Right lobe of liver (tissue), 6 donors: ENCODE measurements at regions not wholly inside any gene's neighbourhood (a gene's known extent, or its start where the extent isn't known, plus 50 kb on each side); places are given as distances from the start of the nearest gene placed in this dataset.

Experiments
- ATAC-seq, 4 donors: fragments of 200-7000 bp; cut with Tn5 transposase; one replicate each; pipeline ENCODE4 v1.9.1; 2020; ENCODE audit warnings: mild to moderate bottlenecking in 4 of 4, moderate library complexity in 4 of 4
- DNase-seq, 3 donors: peaks; one replicate each; pipeline ENCODE4 v3.0.0-alpha.2; 2020
- H3K27ac ChIP-seq, 3 donors: fragments of 200-600 bp; one replicate each; pipeline ENCODE4 v1.8.0; 2022
- H3K27me3 ChIP-seq, 2 donors: fragments of 200-600 bp; one replicate each; pipeline ENCODE4 v1.8.0; 2022
- H3K36me3 ChIP-seq, 4 donors: fragments of 200-600 bp; sonication (generic) in 1 of 4; one replicate each; pipeline versions ENCODE4 v1.5.1 to v1.8.0; 2017 to 2022; ENCODE audit warnings: control low read depth in 1 of 4
- H3K4me1 ChIP-seq, 4 donors: fragments of 200-600 bp; sonication (generic) in 1 of 4; one replicate each; pipeline versions ENCODE4 v1.5.1 to v1.8.0; 2017 to 2022; ENCODE audit warnings: control low read depth in 1 of 4
- H3K4me3 ChIP-seq, 3 donors: fragments of 200-600 bp; one replicate each; pipeline ENCODE4 v1.8.0; 2022
- H3K9me3 ChIP-seq, 4 donors: fragments of 200-600 bp; sonication (generic) in 1 of 4; one replicate each; pipeline versions ENCODE4 v1.5.1 to v1.8.0; 2017 to 2022; ENCODE audit warnings: control low read depth in 1 of 4
- CTCF ChIP-seq, 4 donors: fragments of 200-600 bp in 3 of 4; fragments of 450-650 bp in 1 of 4; IDR thresholded peaks; one replicate each; pipeline versions ENCODE4 v1.5.1 to v1.8.0; 2016 to 2022; ENCODE audit warnings: antibody characterized with exemption in 4 of 4, mild to moderate bottlenecking in 2 of 4
- POLR2A ChIP-seq: fragments of 450-650 bp; IDR thresholded peaks from one replicate; pipeline ENCODE4 v1.6.1; 2017; ENCODE audit warnings: antibody characterized with exemption, mild to moderate bottlenecking
- WGBS: methylation state at CpG from one replicate; pipeline ENCODE4 v1.1.6; 2018; ENCODE audit warnings: low coverage, low lambda C conversion rate; ENCODE audit not compliant: insufficient coverage; ENCODE audit errors: missing lambda C conversion rate; 5-methylcytosine and 5-hydroxymethylcytosine counted together
- intact Hi-C, 2 donors: fragments of 100-400 bp; cut with DNase I; formaldehyde crosslinking; loops; one replicate each; pipeline versions ENCODE4 v1.11.2 to v1.14.1; 2022
- donor health status: DM: no; HTN: yes; CAD: no.
- donor health status: DM: no; HTN: no; CAD: no.
- donor health status: DM: no; HTN: no; CAD: no.
- donor health status: DM: no; HTN: yes; CAD: no.
- donor health status: DM: no; HTN: yes; CAD: no.

- Histone ChIP-seq H3K4me3 (no peak overlapping the region), H3K27me3 (peaks cover under 1 to 2% of the 10 kb centered on the region in 2 donors), H3K27ac (no peak overlapping the region), H3K4me1 (no peaks in the 10 kb centered on the region), H3K36me3 (no peaks in the 10 kb centered on the region), H3K9me3 (no peaks in the 10 kb centered on the region)
- TF ChIP-seq POLR2A (no peak), CTCF (IDR thresholded peaks at IDR 0.05) (no peak)
- ATAC-seq (no peak), DNase-seq (no peak)
- intact Hi-C loops = no loop called here
- 21% methylated on average over 6 of the region's 10 CpGs for WGBS
These were observed 53.3 kb upstream of the DLX4 start for GRCh38 chr17:49915670-49916069.

- ATAC-seq (no peak), DNase-seq (no peak)
- Histone ChIP-seq H3K4me1 (no peaks in the 10 kb centered on the region), H3K4me3 (no peak overlapping the region), H3K27me3 (no peaks in the 10 kb centered on the region), H3K36me3 (no peaks in the 10 kb centered on the region), H3K9me3 (no peaks in the 10 kb centered on the region), H3K27ac (no peak overlapping the region)
- TF ChIP-seq POLR2A (no peak), CTCF (IDR thresholded peaks at IDR 0.05) (no peak)
- 64% methylated on average over 13 of the region's 13 CpGs for WGBS
- intact Hi-C loops = no loop called here
These were observed 52.0 kb upstream of the DLX4 start for GRCh38 chr17:49916854-49917515.

- H3K9me3 ChIP-seq = no peaks in the 10 kb centered on the region
- TF ChIP-seq CTCF (IDR thresholded peaks at IDR 0.05) (no peak), POLR2A (no peak)
- WGBS = 67% methylated on average over 1 of the region's 1 CpG
- intact Hi-C loops = no loop called here
- ATAC-seq (no peak), DNase-seq (no peak)
- H3K27me3 ChIP-seq = no peaks in the 10 kb centered on the region
- H3K4me3 ChIP-seq = no peak overlapping the region
- no peak overlapping the region for H3K27ac ChIP-seq
- no peaks in the 10 kb centered on the region for H3K4me1 ChIP-seq
- no peaks in the 10 kb centered on the region for H3K36me3 ChIP-seq
These were observed 50.4 kb upstream of the DLX4 start for GRCh38 chr17:49918591-49918990.
